ENCODE measurements at regions not wholly inside any gene's neighbourhood (a gene's known extent, or its start where the extent isn't known, plus 50 kb on each side); places are given as distances from the start of the nearest gene placed in this dataset.

- TF ChIP-seq CTCF (IDR thresholded peaks at IDR 0.05) = no peak
- TF ChIP-seq POLR2AphosphoS5 (IDR thresholded peaks at IDR 0.05; ENCODE audit: low read depth, low read length) = no peak
- TF ChIP-seq REST (IDR thresholded peaks at IDR 0.05; ENCODE audit: insufficient read depth in 1 of 2, low read depth in 2 of 2, low read length in 1 of 2) = no peak
Measured at GRCh38 chr6:26254724-26255123, 110.3 kb upstream of the BTN3A2 start.
